OCI-M1 (cell line): ENCODE measurements at regions not wholly inside any gene's neighbourhood (a gene's known extent, or its start where the extent isn't known, plus 50 kb on each side); places are given as distances from the start of the nearest gene placed in this dataset.
"Not testable (repeated sequence)": the region's sequence is repeated elsewhere in the genome, so short reads cannot be mapped to it uniquely, and the experiment has no call there.

Experiments
- DNase-seq: peaks from one replicate; lab custom pipeline; 2025; lab: John Stamatoyannopoulos, UW

DNA sequence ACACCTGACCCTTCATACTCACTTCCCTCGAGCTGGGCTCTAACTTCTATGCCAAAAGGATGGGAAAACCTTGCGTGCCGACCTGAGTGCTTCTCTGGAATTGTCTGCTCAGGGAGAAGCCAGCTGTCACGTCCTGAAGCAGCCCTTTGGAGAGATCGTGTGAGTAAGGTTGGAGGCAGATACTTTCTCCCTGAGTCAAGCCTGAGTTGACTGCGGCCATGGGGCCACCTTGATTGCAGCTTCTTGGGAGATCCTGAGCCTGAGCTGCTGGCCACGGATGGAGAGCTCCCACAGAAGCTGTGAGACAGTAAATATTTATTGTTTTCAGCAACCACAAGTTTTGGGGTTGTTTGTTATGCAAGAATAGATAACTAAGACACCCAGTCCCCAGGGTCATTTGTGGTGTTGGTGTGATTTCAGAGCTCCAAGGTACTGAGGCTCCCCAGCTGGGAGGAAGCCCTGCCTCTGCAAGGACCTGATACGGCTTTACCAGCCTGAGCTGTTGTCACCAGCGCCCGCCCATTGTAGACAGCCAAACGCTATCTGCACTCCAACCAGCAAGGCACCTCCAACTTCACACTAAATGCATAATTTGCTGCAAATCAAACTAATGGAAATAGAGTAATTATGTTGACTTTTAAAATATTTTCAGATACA lies 531.6 kb downstream of the PTPRU start:
- DNase-seq, result no peak

DNA sequence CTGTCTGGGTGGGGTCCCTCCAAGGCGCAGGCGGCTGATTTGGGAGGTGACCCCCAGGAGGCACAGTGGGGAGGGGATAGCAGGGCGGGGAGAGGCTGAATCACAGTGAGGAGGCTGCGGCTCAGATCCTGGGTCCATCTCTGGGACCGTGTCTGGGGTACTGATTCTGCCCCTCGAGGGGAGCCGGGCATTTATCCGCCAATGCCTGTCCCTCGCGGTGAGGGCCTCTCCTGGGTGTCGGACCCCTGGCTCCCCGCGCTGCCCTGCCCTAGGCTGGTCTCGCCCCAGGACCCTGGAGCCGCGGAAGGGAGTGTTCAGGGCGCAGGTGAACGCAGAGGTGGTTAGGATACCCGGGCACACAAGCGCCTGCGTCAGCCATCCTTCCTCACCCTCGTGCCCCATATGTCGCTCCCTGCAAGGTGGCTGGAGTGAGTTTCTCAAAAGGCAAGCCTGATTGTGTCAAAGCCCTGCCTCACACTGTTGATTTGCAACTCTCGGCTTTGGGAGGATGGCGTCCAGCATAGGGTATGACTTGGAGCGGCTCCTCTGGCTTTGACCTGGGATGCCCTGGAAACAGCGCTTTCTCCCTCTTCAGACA lies 530.9 kb downstream of the PTPRU start:
- DNase-seq, result no peak

DNA sequence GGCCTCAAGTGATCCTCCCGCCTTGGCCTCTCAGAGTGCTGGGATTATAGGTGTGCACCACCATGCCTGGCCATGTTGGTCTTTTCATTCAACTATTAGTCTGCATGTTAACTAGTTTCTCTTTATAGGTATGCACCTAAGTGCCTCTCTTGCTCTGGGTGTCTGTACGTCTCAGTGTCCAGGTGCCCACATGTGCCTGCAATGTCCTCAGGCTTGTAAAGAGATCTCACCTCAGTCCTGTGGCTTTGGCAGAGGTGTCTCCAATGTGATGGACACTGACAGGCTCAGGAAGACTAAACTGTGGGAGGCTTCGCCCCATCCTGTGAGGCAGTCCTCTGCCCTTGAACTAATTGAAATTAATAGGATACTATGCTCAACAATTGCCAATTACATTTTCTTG lies 526.3 kb downstream of the PTPRU start:
- no peak for DNase-seq

DNA sequence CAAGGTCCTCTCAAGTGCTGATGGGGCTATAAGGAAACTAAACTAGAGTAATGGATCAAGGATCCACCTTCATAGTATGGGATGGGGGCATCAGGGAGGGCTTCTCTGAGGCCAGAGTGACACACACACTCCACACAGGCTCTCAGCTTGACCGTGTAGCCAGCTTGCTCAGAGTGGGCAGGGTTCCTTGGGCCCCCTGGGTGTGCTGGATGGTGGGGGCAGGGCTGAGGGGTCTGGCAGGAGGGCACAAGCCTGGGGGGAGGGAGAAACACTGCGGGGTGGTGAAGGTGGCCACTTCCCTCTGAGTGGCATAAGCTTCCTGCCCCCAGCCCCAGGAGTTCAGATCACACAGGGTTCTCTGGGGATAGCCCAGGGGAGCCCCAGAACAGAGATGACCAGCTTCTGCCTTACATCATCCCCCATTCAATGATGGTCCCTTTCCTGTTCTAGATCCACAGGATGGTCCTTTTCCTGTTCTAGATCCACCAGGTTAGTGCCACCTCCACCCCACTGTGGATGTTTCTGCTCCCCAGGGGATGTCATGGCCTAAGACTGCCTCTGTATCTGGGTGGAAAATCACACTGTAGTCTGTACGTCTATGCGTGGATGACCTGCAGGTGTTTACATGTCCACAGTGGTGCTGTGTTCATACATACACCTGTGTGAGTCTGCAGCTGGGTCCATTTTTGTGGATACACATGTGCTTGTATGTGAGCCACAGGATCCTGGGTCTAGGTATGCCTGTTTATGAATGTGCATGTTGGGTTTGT lies 525.0 kb downstream of the PTPRU start:
- no peak for DNase-seq

DNA sequence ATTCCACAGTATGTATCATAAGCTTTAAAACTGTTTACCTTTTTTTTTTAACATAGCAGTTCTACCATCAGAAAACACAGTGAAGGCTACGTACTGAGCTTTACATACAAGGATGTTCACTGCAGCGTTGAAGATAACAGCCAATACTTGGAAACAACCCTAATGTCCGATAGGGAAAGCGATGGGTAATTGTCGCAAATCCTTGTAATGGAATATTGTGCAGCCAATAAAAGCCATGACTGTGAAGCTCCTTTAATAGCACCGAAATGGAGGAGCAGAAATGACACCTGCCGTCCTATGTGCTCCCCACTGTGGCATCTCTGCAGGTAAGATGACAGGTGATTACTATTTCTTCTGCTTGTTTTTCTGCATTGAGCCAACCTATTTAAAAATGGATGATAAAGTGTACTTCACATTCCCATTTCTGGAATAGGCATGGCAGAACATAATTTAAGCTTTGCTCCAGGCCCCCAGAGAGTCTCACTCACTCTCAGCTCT lies 523.8 kb downstream of the PTPRU start:
- DNase-seq, result no peak

DNA sequence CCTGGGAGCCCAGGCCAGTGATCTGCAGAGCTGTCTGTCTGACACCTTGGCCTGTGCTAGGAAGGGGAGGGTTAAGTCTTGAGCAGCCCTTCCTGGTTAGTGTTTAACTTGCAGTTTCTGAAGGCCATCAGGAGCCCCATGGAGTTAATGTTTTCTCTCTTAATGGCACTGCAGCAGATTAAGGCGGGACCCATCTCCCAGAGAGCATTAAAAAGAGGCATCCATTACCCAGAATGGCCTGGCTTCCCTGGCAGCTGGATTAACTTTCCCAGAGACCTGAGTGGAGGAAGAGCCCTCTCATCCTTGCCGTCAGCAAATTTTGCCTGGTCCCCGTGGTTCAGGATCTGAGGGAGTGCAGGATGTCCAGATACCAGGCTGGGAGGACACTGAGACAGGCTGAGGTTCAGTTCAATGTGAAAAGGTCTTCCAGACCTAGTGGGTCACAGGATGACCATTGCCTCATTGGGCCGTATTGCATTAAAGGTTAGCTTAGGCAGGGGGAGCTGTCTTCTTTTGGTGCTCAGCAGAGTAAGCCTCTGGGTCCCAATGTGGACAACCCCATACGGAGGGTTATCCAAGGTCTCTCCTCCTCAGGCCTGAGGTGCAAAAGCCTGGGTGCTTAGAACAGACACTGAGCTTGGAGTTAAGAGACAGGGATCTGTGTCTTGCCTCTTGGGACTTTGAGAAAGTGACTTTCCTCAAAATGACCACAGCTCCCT lies 522.6 kb downstream of the PTPRU start:
- DNase-seq, result no peak

DNA sequence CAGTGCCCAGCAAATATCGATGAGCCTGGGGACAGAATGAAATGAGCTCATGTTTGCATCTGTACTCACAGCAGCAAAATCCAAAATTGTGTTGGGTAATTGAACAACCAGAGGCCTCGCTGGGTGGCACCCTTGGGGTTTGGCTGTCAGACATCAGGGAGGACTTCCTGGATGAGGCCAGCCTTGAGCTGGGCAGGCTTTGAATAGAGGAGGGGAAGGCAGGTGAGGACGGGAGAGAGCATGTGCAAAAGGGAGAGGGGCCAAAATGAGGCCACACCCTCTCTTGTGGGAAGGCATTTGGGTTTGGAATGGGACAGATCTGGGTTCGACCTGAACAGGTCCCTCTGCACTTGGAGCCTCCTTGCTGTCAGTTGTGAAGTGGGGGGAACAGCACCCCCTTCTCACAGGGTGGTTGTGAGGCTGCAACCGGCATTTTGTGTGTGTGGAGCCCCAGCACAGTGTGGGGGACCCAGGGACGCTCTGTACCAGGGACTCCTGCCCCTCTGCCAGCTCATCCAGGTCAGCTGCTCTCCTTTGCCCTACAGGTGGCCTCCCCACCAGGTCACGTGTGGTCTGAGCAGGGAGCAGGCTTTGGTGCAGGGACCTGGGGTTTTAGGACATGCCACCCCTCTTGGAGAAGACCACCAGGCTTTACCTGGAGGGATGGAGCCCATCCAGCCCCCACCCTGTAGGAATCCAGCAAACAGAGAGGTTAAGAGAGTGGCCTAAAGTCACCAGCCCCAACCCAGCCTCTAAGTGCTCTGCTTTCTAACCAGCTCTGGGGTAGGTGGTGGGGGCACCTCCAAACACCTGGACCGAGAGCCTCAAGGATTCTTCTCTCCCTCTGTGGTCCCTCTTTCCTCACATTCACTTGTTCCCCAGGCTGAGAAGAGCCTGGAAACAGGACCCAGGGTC lies 521.8 kb downstream of the PTPRU start:
- DNase-seq, result no peak

DNA sequence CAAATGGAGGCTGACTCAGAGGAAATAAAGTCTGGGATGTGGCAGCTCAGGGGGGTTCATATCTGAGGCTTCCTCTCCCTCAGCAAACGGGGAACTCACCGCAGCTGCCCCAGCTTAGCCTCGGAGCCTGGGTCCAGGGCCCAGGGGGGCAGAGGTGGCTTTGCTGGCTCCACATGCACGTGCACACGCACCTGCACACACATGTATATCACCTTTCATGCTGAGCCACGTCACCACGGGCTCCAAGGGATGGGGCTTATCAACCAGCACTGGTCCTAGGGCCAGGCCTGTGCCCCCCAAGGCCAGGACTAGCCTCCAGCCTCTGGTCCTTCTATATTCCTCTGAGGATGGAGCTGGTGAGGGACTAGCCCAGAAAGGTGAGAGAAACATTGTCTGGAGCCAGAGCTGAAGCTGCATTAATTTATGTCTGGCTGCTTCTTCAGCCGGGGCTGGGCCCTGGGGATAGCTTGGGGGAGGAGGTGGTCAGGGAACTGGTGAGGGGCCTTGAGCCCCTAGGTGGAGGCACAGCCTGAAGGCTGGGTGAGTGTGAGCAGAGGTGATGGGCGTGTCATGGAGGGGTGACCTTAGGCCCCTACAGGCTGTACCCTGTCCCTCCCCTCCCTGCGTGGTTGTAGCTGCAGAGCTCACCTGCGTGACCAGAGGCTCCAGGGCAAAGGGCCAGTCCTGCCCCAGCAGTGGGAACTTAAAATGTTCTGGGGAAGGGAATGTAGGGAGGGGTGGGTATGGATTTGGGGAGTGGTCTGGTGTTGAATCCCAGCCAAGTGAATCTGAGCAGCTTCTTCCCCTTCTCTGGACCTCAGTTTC lies 520.8 kb downstream of the PTPRU start:
- DNase-seq, result no peak

DNA sequence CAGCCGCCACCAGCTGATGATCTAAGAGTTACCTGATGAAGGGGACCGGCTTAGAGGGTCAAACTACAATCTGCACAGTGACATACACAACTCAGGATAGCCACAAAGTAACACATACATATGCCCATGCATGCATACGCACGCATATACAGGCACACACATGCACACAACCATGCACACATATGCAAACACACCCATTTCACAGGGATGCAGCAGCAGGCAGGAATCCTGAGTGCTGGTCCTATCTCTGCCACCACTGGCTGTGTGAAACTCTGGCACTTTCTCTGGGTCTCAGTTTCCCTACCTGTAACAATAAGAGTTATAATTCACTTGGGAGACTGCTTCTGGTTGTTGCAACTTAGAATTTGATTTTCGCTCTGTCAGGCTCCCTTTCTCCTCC lies 520.2 kb downstream of the PTPRU start:
- DNase-seq, result no peak

DNA sequence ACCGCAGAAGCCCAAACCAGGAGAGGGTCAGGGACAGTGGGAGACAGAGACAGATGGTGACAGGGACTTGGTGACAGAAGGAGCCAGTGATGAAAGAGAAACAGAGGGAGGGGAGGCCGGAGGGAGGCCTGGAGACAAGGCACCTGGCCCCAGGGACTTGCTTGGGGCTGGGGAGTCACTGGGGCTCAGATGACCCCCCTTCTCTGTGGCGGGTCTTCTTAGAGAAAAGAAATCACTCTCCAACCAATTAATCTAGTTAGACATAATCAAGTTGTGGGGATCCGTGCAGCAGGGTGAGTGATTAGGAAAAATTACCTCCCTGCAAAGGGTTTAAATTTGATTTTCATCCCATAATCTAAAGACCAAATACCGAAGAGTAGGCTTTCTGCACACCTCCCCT lies 519.8 kb downstream of the PTPRU start:
- DNase-seq, result no peak

DNA sequence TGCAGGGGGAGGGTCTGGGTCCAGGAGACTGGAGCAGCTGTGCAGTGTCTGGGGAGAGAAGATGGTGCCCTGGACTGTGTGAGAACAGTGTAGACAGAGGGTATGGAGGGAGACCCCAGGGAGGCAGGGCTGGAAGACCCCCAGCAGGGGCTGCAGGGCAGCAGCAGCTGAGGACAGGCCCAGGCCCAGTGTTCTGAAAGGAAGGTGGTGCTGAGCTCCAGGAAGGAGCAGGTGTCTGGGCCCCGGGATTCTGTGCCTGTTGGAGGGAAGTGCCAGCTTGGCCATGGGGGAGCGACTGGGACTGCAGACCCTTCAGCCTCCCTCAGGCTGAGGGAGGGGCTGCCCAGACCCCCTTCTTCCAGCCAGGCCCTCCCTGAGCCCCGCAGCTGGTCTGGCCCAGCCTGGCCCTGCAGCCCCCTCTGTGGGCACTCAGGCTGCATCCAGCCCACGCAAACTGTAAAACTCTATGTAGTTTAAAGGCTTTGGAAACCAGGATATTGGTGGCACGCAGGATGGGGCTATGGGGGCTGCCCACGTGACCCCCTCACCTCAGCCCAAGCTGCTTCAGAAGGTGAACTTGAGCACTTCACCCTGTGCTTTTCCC lies 519.2 kb downstream of the PTPRU start:
- not testable (repeated sequence) for DNase-seq

DNA sequence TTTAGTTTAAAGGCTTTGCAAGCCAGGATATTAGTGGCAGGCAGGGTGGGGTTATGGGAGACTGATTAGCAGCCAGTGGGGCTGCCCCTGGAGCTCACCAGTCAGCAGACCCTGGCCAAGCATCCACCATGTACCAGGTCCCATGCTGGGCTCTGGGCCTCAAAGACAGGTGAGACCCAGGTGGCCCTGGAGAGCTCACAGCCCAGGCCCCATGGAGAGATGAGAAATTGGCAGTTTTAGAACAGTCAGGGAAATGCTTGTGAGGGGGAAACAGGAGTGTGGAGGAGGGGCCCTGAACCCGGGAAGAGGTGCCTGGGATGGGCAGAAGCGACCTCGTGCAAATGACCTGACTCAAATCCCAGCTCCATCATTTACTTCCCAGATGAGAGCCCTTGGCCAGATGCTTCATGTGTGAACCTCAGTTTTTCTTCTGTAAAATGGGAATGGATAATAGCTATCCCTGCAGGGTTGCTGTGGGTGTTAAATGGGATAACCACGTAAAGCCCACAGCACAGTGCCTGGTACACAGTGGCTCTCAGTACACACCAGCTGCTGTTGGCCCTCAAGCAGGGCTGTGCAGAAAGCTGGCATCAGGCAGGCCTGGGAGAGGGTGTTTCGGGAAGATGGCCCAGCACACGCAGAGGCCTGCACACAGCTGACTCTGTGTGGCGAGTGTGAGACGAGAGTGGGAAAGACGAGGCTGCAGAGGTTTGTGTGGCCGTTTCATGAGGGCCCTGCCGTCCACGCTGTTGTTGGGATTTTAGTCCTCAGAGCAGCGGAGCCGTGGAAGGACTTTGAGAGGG lies 518.5 kb downstream of the PTPRU start:
- no peak for DNase-seq

DNA sequence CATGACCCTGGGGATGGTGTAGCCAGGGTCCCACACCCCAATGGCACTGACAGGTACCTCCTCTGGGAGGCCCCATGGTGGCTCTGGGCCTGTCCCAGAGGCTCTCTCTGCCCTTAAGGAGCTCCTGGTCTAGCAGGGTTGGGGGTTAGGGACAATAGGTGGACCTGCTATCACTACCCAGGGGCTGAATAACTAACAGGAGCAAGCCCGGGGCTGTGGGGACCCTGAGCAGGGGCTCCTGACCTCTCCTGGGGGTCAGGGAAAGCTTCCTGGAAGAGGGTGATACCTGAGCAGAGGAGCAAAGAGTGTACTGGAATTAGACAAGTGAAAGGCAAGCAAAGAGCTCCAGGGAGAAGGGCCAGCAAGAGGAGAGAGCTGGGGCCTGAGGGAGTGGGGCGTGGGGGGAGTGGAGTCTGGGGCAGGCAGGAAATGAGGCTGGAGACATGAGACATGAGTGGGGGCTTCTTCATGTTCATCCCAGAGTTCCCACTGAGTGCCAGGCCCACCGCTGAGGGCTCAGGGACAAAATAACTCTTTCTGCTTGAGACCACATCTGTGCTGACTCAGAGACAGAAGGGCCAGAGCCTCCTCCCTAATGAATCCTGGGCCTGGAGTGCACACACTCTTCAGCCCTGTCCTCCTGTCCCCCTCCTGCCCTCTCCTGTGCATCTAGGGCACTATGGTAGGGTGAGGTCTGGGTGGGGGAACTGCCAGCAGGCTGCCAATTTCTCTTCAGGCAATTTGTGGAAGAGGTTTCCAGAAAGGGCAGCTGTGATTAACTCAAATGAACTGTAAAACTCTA lies 517.6 kb downstream of the PTPRU start:
- DNase-seq, result no peak

DNA sequence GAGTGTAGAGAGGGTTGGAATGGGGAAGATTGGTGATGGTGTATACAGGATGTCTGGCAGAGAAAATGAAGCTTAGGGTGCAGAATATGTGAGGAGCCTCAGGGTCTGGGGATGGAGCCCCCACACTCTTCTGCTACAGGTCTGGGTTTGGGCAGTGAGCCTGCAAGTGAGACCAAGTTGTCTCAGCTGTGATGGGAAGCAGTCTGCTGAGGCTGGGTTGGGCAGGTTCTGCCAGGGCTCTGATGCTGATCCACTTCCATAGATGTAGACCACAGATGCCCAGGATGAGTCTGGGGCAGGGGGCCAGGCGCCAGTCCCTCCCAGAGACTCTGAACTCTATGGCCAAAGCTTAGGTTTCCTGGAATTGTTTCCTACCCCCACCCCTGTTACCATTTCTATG lies 516.9 kb downstream of the PTPRU start:
- no peak for DNase-seq

DNA sequence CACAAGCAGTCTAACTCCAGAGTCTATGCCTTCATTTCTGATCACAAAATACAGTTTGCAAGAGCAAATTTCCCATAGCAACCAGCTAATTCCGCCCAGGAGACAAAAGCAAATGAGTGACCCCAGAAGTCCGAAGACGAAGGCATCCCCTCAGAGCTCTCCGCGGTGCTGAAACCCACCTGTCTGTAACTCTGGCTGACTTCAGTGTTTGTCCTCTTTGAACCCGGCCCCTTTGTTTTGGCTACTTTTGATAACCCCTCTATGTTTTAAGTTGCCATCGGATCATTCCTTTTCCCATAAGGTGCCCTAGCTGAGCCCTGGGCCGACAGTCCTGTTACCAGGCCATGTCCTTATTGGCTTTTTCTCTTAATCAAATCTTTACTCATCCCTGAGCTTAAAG lies 515.8 kb downstream of the PTPRU start:
- no peak for DNase-seq

DNA sequence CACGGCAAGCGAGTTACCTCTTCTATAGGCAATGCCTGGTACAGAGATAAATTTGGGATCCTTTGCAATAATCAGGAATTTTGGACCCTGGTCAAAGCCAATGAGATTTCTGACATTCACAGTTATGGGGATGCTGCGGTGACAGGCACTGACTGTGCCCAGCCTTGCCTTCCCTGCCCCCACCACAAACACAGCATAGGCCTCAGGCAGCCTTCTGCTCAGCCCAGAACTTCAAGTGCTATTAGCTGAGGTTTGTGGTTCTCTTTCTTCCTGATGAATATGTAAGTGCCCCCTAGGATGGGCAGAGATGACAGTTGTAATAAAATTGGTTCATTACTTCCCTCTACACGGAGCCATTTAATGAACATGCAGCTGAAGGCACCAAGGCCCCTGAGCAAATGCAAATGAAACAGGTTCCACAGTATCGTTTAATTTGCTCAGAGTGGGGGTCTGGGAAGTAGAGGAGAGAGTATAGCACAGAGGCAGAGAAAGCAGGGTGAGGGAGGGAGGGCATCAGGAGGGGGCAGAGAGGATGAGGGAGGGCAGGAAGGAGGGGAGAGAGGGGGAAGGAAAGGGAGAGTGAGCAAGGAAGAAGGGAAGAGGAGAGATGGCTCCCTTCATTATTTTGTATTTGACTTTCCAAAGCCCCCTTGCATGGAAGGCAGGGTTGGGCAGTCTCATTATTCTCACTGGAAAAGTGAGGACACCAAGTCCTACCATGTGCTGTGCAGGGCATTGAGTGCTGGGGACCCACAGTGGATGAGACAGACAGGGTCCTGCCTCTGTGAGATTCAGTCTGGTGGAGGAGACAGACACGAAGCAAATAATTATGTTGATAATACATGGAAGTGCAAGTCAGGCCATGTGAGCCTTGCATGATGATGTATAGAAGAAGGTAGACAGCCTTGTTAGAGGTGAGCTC lies 513.0 kb downstream of the PTPRU start:
- DNase-seq, result no peak

DNA sequence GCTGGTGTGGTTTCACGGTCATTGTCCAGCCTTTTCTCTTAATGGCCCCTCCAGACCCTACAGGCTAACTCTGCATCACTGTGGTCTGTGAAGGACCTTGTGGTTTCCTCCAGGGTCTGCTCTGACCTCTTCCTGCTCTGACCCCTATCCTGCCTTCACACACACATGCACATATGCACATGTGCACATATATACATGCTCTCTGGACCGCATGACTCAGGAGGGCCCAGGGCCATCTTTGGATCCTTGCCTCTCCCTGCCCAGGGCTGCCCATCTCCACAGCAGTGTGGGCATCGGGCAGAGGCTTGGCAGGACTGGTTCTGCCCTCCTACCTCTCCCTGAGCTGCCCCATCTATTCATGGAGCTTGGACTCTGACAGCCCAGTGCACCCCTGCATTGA lies 510.9 kb downstream of the PTPRU start:
- no peak for DNase-seq
